GM23248 (cell line): ENCODE measurements at regions not wholly inside any gene's neighbourhood (a gene's known extent, or its start where the extent isn't known, plus 50 kb on each side); places are given as distances from the start of the nearest gene placed in this dataset.

Source experiments
- EZH2 ChIP-seq: fragments of 200-600 bp; sonication (generic); IDR thresholded peaks from 2 replicates; pipeline ENCODE4 v1.6.1; 2018; ENCODE audit warnings: antibody characterized with exemption, mild to moderate bottlenecking; ENCODE audit not compliant: insufficient read depth, poor library complexity, severe bottlenecking
- EZH2phosphoT487 ChIP-seq: fragments of 200-600 bp; sonication (generic); IDR thresholded peaks from 2 replicates; pipeline ENCODE4 v1.6.1; 2018; ENCODE audit warnings: antibody characterized with exemption, moderate library complexity, mild to moderate bottlenecking, low read depth; ENCODE audit not compliant: insufficient read depth

DNA sequence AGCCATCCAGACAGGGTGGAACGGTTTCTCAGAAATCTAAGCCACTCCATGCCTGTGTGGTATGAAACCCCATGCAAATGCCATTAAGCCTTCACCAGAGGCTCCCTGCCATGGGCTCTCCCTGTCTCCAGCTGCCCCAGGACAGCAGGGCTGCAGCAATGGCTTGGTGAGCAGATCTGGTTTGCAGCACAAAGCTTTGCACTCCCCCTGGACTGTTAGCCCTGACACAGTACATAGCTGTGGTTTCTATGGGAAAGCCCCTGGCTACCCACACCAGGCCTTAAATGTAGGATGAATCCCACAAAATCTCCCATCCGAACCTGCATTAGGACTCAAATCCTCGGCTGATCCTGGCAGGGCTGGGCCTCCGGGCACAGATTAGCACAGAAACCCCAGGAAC, 291.6 kb downstream of the TNS1 start:
- TF ChIP-seq EZH2 (no peak), EZH2phosphoT487 (no peak)
